Suprapubic skin (tissue), 4 donors: ENCODE measurements at regions not wholly inside any gene's neighbourhood (a gene's known extent, or its start where the extent isn't known, plus 50 kb on each side); places are given as distances from the start of the nearest gene placed in this dataset.

Experiments used
- DNase-seq, 2 donors: peaks; one replicate each; pipeline ENCODE4 v3.0.0-alpha.2; 2019; ENCODE audit warnings: low spot score in 2 of 2
- H3K27ac ChIP-seq: fragments of 200-600 bp; sonication (generic); one replicate; pipeline ENCODE4 v1.5.1; 2019
- H3K27me3 ChIP-seq: fragments of 200-600 bp; sonication (generic); one replicate; pipeline ENCODE4 v1.5.1; 2019
- H3K36me3 ChIP-seq: fragments of 200-600 bp; sonication (generic); one replicate; pipeline ENCODE4 v1.5.1; 2019
- H3K4me1 ChIP-seq: fragments of 200-600 bp; sonication (generic); one replicate; pipeline ENCODE4 v1.5.1; 2019
- H3K4me3 ChIP-seq: fragments of 200-600 bp; sonication (generic); one replicate; pipeline ENCODE4 v1.5.1; 2019; ENCODE audit warnings: mild to moderate bottlenecking
- H3K9me3 ChIP-seq: fragments of 200-600 bp; sonication (generic); one replicate; pipeline ENCODE4 v1.5.1; 2019
- EP300 ChIP-seq: sonication (generic); formaldehyde crosslinking; IDR thresholded peaks from one replicate; pipeline ENCODE4 v1.6.1; 2017; ENCODE audit warnings: antibody characterized with exemption
- POLR2A ChIP-seq, 2 donors: fragments of 450-650 bp; IDR thresholded peaks; one replicate each; pipeline ENCODE4 v1.6.1; 2017; ENCODE audit warnings: antibody characterized with exemption in 2 of 2, mild to moderate bottlenecking in 2 of 2, moderate library complexity in 2 of 2
- POLR2AphosphoS5 ChIP-seq, 3 donors: sonication (generic); formaldehyde crosslinking; IDR thresholded peaks; one replicate each; pipeline ENCODE4 v1.6.1; 2017; ENCODE audit warnings: antibody characterized with exemption in 3 of 3
- WGBS: methylation state at CpG from one replicate; pipeline ENCODE4 v1.1.5; 2018; 5-methylcytosine and 5-hydroxymethylcytosine counted together
- TF ChIP-seq, protein P1 (sequence below), 2 donors: fragments of 200-600 bp in 1 of 2; fragments of 450-650 bp in 1 of 2; sonication (generic) in 1 of 2; IDR thresholded peaks; one replicate each; pipeline ENCODE4 v1.5.1; 2016 to 2019; ENCODE audit warnings: antibody characterized with exemption in 2 of 2, mild to moderate bottlenecking in 1 of 2, moderate library complexity in 1 of 2

DNA sequence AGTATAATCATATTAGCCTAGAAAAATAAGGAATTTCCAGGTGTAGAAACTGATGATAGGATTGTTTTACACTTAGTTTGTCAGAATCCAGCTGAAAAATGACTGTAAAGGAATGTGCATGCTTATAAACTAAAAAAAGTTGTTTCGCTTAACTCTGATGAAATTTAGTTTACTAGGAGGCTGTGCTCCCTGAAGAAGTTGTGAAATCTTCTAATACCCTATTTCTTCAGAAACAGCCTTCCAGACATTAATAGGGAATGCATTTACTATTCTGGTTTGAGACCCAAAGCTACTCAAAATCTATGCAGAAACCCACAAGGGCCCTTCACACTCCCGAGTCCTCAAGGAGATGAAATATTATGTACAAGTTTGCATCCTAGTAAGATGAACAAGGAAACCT, 105.5 kb upstream of the SSTR4 start:
- no peaks in the 10 kb centered on the region for H3K4me1 ChIP-seq
- no peak overlapping the region for H3K4me3 ChIP-seq
- no peaks in the 10 kb centered on the region for H3K9me3 ChIP-seq
- no peak for DNase-seq
- H3K27ac ChIP-seq: no peak overlapping the region
- no peaks in the 10 kb centered on the region for H3K36me3 ChIP-seq
- no peak for TF ChIP-seq POLR2A (IDR thresholded peaks at IDR 0.05)
- no peak for TF ChIP-seq EP300
- TF ChIP-seq, protein P1, sequence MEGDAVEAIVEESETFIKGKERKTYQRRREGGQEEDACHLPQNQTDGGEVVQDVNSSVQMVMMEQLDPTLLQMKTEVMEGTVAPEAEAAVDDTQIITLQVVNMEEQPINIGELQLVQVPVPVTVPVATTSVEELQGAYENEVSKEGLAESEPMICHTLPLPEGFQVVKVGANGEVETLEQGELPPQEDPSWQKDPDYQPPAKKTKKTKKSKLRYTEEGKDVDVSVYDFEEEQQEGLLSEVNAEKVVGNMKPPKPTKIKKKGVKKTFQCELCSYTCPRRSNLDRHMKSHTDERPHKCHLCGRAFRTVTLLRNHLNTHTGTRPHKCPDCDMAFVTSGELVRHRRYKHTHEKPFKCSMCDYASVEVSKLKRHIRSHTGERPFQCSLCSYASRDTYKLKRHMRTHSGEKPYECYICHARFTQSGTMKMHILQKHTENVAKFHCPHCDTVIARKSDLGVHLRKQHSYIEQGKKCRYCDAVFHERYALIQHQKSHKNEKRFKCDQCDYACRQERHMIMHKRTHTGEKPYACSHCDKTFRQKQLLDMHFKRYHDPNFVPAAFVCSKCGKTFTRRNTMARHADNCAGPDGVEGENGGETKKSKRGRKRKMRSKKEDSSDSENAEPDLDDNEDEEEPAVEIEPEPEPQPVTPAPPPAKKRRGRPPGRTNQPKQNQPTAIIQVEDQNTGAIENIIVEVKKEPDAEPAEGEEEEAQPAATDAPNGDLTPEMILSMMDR (IDR thresholded peaks at IDR 0.05): no peak
- no peak for TF ChIP-seq POLR2AphosphoS5 (IDR thresholded peaks at IDR 0.05)
- H3K27me3 ChIP-seq: no peaks in the 10 kb centered on the region
- WGBS: 89% methylated on average over 2 of the region's 2 CpGs

DNA sequence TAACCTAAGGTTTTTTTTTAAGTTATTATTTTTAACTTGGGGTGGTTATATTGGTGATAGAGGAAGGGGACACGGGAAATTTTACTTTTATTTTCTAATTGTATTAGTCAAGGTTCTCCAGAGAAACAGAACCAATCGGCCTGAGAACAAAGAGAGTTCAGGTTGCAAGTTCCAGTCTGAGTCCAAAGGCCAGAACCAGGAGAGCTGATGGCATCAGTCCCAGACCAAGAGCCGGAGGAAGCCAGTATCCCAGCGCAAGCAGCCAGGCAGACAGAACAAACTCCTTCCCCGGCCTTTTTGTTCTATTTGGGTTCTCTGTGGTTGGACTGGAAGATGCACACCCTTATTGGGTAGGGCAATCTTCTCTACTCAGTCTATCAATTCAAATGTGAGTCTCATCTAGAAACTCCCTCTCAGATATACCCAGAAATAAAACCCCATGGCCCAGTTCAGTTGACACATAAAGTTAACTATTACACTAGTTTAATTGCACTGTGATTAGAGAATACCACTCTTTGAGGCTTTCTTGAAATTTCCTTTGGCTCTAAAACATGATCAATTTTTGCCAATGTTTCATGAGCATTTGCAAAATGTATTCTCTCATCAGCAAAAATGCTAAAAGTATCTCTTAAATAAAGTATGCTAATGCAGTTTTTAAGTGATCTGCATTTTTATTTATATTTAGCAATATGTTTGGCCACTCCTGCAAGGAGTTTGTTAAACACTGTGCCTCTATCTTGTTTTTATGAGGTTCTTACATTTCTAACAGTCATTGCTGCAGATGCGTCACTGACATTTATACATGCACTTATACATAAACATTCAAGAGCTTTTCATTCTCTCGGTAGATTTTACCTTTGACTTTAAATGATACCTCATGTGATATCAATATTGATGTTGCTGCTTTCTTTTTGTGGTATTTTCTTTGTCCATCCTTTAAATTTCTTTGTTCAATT, 103.2 kb upstream of the SSTR4 start:
- WGBS: 89% methylated on average over 7 of the region's 7 CpGs
- no peaks in the 10 kb centered on the region for H3K4me1 ChIP-seq
- H3K27ac ChIP-seq: no peak overlapping the region
- H3K9me3 ChIP-seq: no peaks in the 10 kb centered on the region
- no peaks in the 10 kb centered on the region for H3K36me3 ChIP-seq
- no peak for DNase-seq
- H3K27me3 ChIP-seq: no peaks in the 10 kb centered on the region
- TF ChIP-seq POLR2AphosphoS5 (IDR thresholded peaks at IDR 0.05): no peak
- no peak for TF ChIP-seq EP300
- TF ChIP-seq POLR2A (IDR thresholded peaks at IDR 0.05): no peak
- TF ChIP-seq, protein P1 (IDR thresholded peaks at IDR 0.05): no peak
- H3K4me3 ChIP-seq: no peak overlapping the region

DNA sequence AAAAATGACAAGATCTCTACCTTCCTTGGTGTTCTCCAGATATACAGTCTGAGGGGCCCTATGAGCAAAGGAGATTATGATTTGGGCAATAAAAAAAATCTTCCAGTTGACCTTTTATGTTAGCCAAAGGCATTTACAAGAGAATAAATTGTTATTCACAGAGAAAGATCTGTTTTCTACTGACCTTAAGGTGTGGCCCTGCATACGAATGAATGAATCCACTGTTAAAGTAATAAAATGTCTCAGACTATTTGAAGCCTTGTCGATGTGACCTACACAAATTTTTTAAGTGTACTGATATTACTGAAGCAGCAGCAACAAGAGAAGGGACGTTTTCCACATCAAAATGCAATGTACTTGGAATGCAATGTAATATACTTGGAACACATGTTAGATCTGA, 95.9 kb upstream of the SSTR4 start:
- Histone ChIP-seq H3K4me3 (no peak overlapping the region), H3K27me3 (no peaks in the 10 kb centered on the region), H3K9me3 (no peaks in the 10 kb centered on the region), H3K27ac (no peak overlapping the region), H3K4me1 (no peaks in the 10 kb centered on the region), H3K36me3 (no peaks in the 10 kb centered on the region)
- WGBS: 59% methylated on average over 3 of the region's 3 CpGs
- TF ChIP-seq POLR2AphosphoS5 (IDR thresholded peaks at IDR 0.05): no peak
- TF ChIP-seq POLR2A (IDR thresholded peaks at IDR 0.05): no peak
- TF ChIP-seq EP300: no peak
- TF ChIP-seq, protein P1 (IDR thresholded peaks at IDR 0.05): no peak
- no peak for DNase-seq

DNA sequence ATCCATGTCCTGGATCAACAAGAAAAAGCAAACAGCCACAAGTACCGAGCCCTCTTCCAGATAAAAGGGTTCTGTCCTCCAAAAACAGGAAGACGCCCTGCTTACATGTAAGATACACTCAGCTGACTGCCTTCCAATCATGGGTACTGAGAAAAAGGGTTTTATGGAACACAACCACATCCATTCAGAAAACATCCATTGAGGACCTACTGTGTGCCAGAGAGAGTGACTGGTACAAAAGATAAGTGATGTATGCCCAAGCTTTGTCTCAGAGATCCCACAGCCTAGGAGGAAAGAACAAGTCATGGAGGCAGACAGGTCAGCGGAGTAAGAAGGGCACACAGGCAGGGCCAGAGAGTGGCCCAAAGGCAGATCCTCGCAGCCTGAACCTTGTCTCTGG, 94.8 kb upstream of the SSTR4 start:
- Histone ChIP-seq H3K9me3 (no peaks in the 10 kb centered on the region), H3K36me3 (no peaks in the 10 kb centered on the region), H3K4me3 (no peak overlapping the region), H3K27ac (no peak overlapping the region), H3K27me3 (no peaks in the 10 kb centered on the region), H3K4me1 (no peaks in the 10 kb centered on the region)
- TF ChIP-seq POLR2A (IDR thresholded peaks at IDR 0.05) (no peak), EP300 (no peak)
- TF ChIP-seq, protein P1 (IDR thresholded peaks at IDR 0.05): no peak
- no peak for DNase-seq
- WGBS: 79% methylated on average over 4 of the region's 4 CpGs

DNA sequence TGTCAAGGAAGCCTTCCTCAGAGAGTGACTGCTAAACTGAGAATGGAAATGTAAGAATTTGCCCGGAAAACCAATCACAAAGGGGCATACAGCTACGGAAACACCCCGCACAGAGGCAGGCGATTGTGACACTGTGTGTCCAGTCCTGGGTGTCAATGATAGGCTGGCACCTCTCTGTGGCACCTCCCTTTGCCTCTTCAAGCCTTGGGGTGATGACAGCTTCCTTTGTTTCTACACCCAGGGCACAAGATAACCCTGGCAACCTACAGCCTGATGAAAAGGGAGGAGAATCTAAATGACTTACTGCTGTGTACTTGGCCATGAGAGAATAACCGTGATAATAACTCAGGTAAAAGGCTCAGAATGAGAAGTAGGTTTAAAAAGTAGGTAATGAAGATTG, 93.6 kb upstream of the SSTR4 start:
- WGBS: 68% methylated on average over 5 of the region's 5 CpGs
- no peaks in the 10 kb centered on the region for H3K9me3 ChIP-seq
- TF ChIP-seq, protein P1 (IDR thresholded peaks at IDR 0.05): no peak
- TF ChIP-seq POLR2AphosphoS5 (IDR thresholded peaks at IDR 0.05) (no peak), EP300 (no peak), POLR2A (IDR thresholded peaks at IDR 0.05) (no peak)

More for the DNA sequence above, 93.6 kb upstream of the SSTR4 start:
- Histone ChIP-seq H3K27me3 (peaks cover 5% of the 10 kb centered on the region), H3K4me3 (no peak overlapping the region), H3K36me3 (no peaks in the 10 kb centered on the region), H3K4me1 (no peaks in the 10 kb centered on the region), H3K27ac (no peak overlapping the region)
- DNase-seq: no peak
